ENCODE measurements at regions not wholly inside any gene's neighbourhood (a gene's known extent, or its start where the extent isn't known, plus 50 kb on each side); places are given as distances from the start of the nearest gene placed in this dataset.

DNA sequence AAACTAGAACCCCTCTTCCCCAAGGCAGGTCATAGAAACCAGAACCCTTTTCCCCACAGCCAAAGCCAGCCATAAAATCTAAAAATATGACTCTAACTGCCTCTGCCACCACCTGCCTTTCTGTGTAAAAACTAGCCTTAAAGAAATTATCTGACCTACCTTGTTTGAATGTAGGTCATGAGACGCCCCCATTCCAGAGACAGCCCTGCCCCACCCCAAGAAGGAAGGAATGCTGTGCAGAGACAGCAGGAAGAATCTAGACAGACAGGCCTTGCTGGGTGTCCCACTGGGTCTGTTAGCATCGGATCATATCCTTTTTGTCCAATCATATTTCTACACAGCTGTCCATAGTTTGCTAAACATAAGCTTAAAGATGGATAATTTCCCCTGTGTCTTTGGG is 128.4 kb upstream of the RAB4A start:
- H3K4me3 ChIP-seq (replicated peaks; ENCODE audit: low read depth, low read length): no peak overlapping the region
- DNase-seq (ENCODE audit: extremely low read depth, insufficient read length): no peak
- no peaks in the 10 kb centered on the region for H3K36me3 ChIP-seq (ENCODE audit: control insufficient read depth, insufficient read depth, low read length)
- peaks cover 7% of the 10 kb centered on the region for H3K27me3 ChIP-seq (replicated peaks; ENCODE audit: control insufficient read depth, insufficient read depth, low read length)
- TF ChIP-seq, protein P1, sequence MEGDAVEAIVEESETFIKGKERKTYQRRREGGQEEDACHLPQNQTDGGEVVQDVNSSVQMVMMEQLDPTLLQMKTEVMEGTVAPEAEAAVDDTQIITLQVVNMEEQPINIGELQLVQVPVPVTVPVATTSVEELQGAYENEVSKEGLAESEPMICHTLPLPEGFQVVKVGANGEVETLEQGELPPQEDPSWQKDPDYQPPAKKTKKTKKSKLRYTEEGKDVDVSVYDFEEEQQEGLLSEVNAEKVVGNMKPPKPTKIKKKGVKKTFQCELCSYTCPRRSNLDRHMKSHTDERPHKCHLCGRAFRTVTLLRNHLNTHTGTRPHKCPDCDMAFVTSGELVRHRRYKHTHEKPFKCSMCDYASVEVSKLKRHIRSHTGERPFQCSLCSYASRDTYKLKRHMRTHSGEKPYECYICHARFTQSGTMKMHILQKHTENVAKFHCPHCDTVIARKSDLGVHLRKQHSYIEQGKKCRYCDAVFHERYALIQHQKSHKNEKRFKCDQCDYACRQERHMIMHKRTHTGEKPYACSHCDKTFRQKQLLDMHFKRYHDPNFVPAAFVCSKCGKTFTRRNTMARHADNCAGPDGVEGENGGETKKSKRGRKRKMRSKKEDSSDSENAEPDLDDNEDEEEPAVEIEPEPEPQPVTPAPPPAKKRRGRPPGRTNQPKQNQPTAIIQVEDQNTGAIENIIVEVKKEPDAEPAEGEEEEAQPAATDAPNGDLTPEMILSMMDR (IDR thresholded peaks at IDR 0.05; ENCODE audit: insufficient read depth, low read length, poor library complexity, severe bottlenecking): no peak

DNA sequence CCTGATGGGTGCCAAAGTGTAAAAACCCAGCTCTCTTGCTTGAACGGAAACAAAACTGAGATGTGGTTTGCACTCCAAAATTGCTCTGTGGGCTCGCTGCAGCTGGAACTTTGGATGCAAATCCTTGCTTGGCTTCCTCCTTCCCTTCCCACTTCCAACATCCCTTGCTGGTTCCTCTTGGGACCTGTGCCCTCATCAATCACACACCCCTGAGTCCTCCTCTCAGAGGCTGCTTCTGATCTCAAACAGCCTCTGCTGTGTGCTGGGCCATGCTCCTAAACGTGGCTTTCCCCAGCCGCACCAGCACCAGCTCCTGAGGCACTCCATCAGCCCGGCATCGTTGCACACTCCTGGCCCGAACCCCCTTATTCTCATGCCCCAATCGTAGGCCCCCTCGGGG is 124.3 kb upstream of the RAB4A start:
- DNase-seq (ENCODE audit: extremely low read depth, insufficient read length): no peak
- no peaks in the 10 kb centered on the region for H3K36me3 ChIP-seq (ENCODE audit: control insufficient read depth, insufficient read depth, low read length)
- TF ChIP-seq, protein P1 (IDR thresholded peaks at IDR 0.05; ENCODE audit: insufficient read depth, low read length, poor library complexity, severe bottlenecking): no peak
- no peak overlapping the region for H3K4me3 ChIP-seq (replicated peaks; ENCODE audit: low read depth, low read length)
- H3K27me3 ChIP-seq (replicated peaks; ENCODE audit: control insufficient read depth, insufficient read depth, low read length): peaks cover 10% of the 10 kb centered on the region

DNA sequence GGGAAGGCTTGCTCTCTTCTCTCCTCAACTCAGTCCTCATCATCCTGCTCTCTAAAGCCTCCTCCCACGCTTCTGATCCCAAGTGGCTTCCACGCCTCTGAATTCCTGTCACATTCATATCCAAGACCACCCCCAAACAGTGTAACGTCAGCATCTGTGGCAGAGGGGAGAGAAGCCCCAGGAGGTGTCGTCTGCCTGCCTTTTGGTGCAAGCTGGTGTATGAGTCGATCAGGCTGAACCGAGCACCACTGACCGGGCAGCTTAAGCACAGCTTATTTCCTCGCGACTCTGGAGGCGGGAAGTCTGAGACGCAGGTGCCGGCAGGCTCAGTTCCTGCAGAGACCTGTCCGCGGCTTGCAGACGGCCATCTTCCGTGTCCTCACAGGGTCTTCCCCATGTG is 123.8 kb upstream of the RAB4A start:
- DNase-seq (ENCODE audit: extremely low read depth, insufficient read length): no peak
- Histone ChIP-seq H3K27me3 (replicated peaks; ENCODE audit: control insufficient read depth, insufficient read depth, low read length) (peaks cover 10% of the 10 kb centered on the region), H3K36me3 (ENCODE audit: control insufficient read depth, insufficient read depth, low read length) (no peaks in the 10 kb centered on the region), H3K4me3 (replicated peaks; ENCODE audit: low read depth, low read length) (no peak overlapping the region)
- TF ChIP-seq, protein P1 (IDR thresholded peaks at IDR 0.05; ENCODE audit: insufficient read depth, low read length, poor library complexity, severe bottlenecking): no peak

DNA sequence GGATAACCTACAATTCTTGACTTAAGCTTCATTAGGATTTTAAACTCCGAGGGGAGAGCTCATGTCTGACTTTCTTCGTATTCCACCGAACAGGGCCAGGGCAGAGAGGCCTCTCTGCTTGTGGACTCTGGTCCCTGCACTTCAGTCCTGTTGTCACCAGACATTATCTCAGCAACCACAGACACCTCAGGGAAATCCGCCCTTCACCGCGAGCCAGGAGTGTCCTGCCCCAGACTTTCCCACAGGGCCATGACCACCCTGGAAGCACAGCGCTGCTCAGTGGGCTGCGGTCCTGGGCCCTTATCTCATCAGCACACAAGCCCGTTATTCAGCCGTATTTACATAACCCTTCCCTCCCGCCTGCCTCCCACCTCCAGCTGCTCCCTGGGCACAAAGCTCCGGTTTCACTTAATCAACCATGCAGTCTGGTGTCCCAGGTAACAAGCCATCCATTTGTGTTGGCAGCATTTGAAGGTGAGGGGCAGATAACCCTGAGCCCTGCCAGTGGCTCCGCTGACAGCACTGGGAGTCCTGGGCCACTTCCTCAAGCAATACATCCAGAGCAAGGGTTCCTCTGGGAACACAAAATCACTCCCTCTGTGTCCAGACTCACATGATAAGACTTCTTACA is 122.8 kb upstream of the RAB4A start:
- Histone ChIP-seq H3K36me3 (ENCODE audit: control insufficient read depth, insufficient read depth, low read length) (no peaks in the 10 kb centered on the region), H3K27me3 (replicated peaks; ENCODE audit: control insufficient read depth, insufficient read depth, low read length) (peaks cover 10% of the 10 kb centered on the region), H3K4me3 (replicated peaks; ENCODE audit: low read depth, low read length) (no peak overlapping the region)
- DNase-seq (ENCODE audit: extremely low read depth, insufficient read length): no peak
- TF ChIP-seq, protein P1 (IDR thresholded peaks at IDR 0.05; ENCODE audit: insufficient read depth, low read length, poor library complexity, severe bottlenecking): no peak

DNA sequence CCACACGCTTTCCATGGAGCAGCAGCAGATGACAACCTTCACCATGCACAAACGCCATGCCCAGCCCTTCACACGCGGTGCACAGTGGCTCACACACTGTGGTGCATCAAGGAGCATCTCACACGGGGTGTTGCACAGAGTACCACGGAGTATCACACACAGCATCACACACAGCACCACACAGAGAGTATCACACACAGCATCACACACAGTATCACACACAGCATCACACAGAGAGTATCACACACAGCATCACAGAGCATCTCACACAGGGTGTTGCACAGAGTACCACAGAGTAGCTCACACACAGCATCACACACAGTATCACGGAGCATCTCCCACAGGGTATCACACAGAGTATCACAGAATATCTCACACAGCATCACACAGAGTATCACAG is 122.2 kb upstream of the RAB4A start:
- DNase-seq (ENCODE audit: extremely low read depth, insufficient read length): no peak
- no peaks in the 10 kb centered on the region for H3K36me3 ChIP-seq (ENCODE audit: control insufficient read depth, insufficient read depth, low read length)
- TF ChIP-seq, protein P1 (IDR thresholded peaks at IDR 0.05; ENCODE audit: insufficient read depth, low read length, poor library complexity, severe bottlenecking): no peak
- no peak overlapping the region for H3K4me3 ChIP-seq (replicated peaks; ENCODE audit: low read depth, low read length)
- peaks cover 10% of the 10 kb centered on the region for H3K27me3 ChIP-seq (replicated peaks; ENCODE audit: control insufficient read depth, insufficient read depth, low read length)

DNA sequence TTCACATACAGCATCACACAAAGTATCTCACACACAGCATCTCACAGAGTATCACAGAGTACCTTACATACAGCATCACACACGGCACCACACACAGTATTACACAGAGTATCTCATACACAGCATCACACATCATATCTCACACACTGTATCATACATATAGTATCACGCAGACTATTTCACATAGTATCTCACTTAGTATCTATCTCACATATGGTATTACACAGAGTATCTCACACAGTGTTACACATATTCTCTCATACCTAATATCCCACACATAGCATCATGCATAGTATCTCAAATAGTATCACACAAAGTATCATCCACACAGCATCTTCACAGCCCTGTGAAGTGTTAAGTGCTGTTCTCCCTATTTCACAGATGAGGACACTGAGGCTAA is 121.5 kb upstream of the RAB4A start:
- Histone ChIP-seq H3K36me3 (ENCODE audit: control insufficient read depth, insufficient read depth, low read length) (no peaks in the 10 kb centered on the region), H3K27me3 (replicated peaks; ENCODE audit: control insufficient read depth, insufficient read depth, low read length) (peaks cover 9% of the 10 kb centered on the region), H3K4me3 (replicated peaks; ENCODE audit: low read depth, low read length) (no peak overlapping the region)
- TF ChIP-seq, protein P1 (IDR thresholded peaks at IDR 0.05; ENCODE audit: insufficient read depth, low read length, poor library complexity, severe bottlenecking): no peak
- DNase-seq (ENCODE audit: extremely low read depth, insufficient read length): no peak
